SK-N-SH (cell line): ENCODE measurements at regions not wholly inside any gene's neighbourhood (a gene's known extent, or its start where the extent isn't known, plus 50 kb on each side); places are given as distances from the start of the nearest gene placed in this dataset.

Experiments
- CTCF ChIA-PET: fragments of 300-600, 350-600 bp; formaldehyde crosslinking; extraction: SDS; loops from one replicate; lab custom pipeline; 2021; lab: Yijun Ruan, JAX
- POLR2A ChIA-PET: fragments of 350-600 bp; sonication (Branson Sonifier 250); formaldehyde crosslinking; extraction: SDS; loops from one replicate; lab custom pipeline; 2020; ENCODE audit warnings: antibody characterized with exemption, inconsistent platforms; lab: Yijun Ruan, JAX
- DNase-seq: peaks from one replicate; pipeline ENCODE4 v3.0.0; 2012
- H2AFZ ChIP-seq: fragments of 200-600 bp; sonication (generic); 2 replicates; pipeline ENCODE4 v1.8.1; 2016; ENCODE audit warnings: antibody characterized with exemption, mild to moderate bottlenecking, low read depth
- H3F3A ChIP-seq: fragments of 200-600 bp; sonication (generic); replicated peaks from 2 replicates; pipeline ENCODE3; 2016; ENCODE audit warnings: antibody characterized with exemption, mild to moderate bottlenecking; ENCODE audit not compliant: insufficient read depth
- H3K27ac ChIP-seq, 2 experiments: fragments of 200-500 bp in 1 of 2; fragments of 200-600 bp in 1 of 2; sonication (Bioruptor generic) in 1 of 2; sonication (generic), shearing (Covaris generic) in 1 of 2; 2 replicates each; pipeline versions ENCODE4 v1.5.1 to v1.6.1; 2014 to 2016; ENCODE audit warnings: low read depth in 2 of 2, inconsistent platforms in 1 of 2, low read length in 1 of 2, mild to moderate bottlenecking in 1 of 2, mixed read lengths in 1 of 2
- H3K27me3 ChIP-seq: fragments of 200-600 bp; sonication (generic), shearing (Covaris generic); 2 replicates; pipeline ENCODE4 v1.6.1; 2016; ENCODE audit warnings: mixed run types; ENCODE audit not compliant: insufficient read depth
- H3K36me3 ChIP-seq, 2 experiments: fragments of 200-500 bp in 1 of 2; fragments of 200-600 bp in 1 of 2; sonication (Bioruptor generic) in 1 of 2; sonication (generic) in 1 of 2; replicated peaks in 1 of 2; 2 replicates each; pipeline versions ENCODE3 to v1.5.1; 2014 to 2016; ENCODE audit warnings: low read length in 1 of 2, mild to moderate bottlenecking in 1 of 2; ENCODE audit not compliant: insufficient read depth in 2 of 2, control insufficient read depth in 1 of 2
- H3K4me1 ChIP-seq, 2 experiments: fragments of 200-500 bp in 1 of 2; fragments of 200-600 bp in 1 of 2; sonication (Bioruptor generic) in 1 of 2; sonication (generic), shearing (Covaris generic) in 1 of 2; 2 replicates each; pipeline versions ENCODE4 v1.5.1 to v1.6.1; 2014 to 2016; ENCODE audit warnings: low read depth in 1 of 2, low read length in 1 of 2, mixed run types in 1 of 2; ENCODE audit not compliant: insufficient read depth in 2 of 2, control insufficient read depth in 1 of 2
- H3K4me2 ChIP-seq: fragments of 200-600 bp; sonication (generic), shearing (Covaris generic); 2 replicates; pipeline ENCODE4 v1.6.1; 2017; ENCODE audit warnings: mixed run types
- H3K4me3 ChIP-seq, 2 experiments: fragments of 200-500 bp in 1 of 2; fragments of 200-600 bp in 1 of 2; sonication (Bioruptor generic) in 1 of 2; sonication (generic), shearing (Covaris generic) in 1 of 2; 2 replicates each; pipeline versions ENCODE4 v1.5.1 to v1.8.1; 2014 to 2016; ENCODE audit warnings: low read depth in 2 of 2, inconsistent platforms in 1 of 2, low read length in 1 of 2, mild to moderate bottlenecking in 1 of 2, mixed read lengths in 1 of 2, moderate library complexity in 1 of 2
- H3K79me2 ChIP-seq: fragments of 200-600 bp; sonication (generic); 2 replicates; pipeline ENCODE4 v1.8.1; 2017; ENCODE audit warnings: mild to moderate bottlenecking; ENCODE audit not compliant: insufficient read depth
- H3K9ac ChIP-seq: fragments of 200-600 bp; sonication (generic); 2 replicates; pipeline ENCODE4 v1.6.1; 2017; ENCODE audit warnings: mixed run types
- H3K9me2 ChIP-seq: fragments of 200-600 bp; sonication (generic); 2 replicates; pipeline ENCODE4 v1.6.1; 2017; ENCODE audit warnings: mixed run types
- H3K9me3 ChIP-seq: fragments of 200-600 bp; sonication (generic); 2 replicates; pipeline ENCODE4 v1.6.1; 2017; ENCODE audit warnings: mixed run types, mild to moderate bottlenecking, moderate library complexity
- H4K20me1 ChIP-seq: fragments of 200-600 bp; sonication (generic); 2 replicates; pipeline ENCODE4 v1.6.1; 2017; ENCODE audit warnings: mild to moderate bottlenecking, mixed run types; ENCODE audit not compliant: insufficient read depth
- CHD2 ChIP-seq: fragments of 150-350 bp; IDR thresholded peaks from 2 replicates; pipeline ENCODE4 v1.6.1; 2018; ENCODE audit warnings: low read length; ENCODE audit not compliant: partially characterized antibody
- ELF1 ChIP-seq: IDR thresholded peaks from 2 replicates; pipeline ENCODE4 v1.4.0; 2012
- EP300 ChIP-seq, 2 experiments: IDR thresholded peaks; 2 replicates each; pipeline versions ENCODE4 v1.4.0 to v1.6.1; 2012; ENCODE audit warnings: borderline replicate concordance in 1 of 2, low read depth in 1 of 2, low read length in 1 of 2
- EZH2phosphoT487 ChIP-seq: fragments of 200-600 bp; sonication (generic); IDR thresholded peaks from 2 replicates; pipeline ENCODE4 v1.6.1; 2017; ENCODE audit warnings: low read depth, mixed run types, mild to moderate bottlenecking, antibody characterized with exemption, moderate library complexity, borderline replicate concordance
- FOXJ3 ChIP-seq: sonication (generic); formaldehyde crosslinking; IDR thresholded peaks from 2 replicates; pipeline ENCODE4 v1.5.1; 2020; ENCODE audit warnings: mild to moderate bottlenecking, missing genetic modification reagents
- GABPA ChIP-seq: IDR thresholded peaks from 2 replicates; pipeline ENCODE4 v1.4.0; 2012; ENCODE audit warnings: low read depth, mild to moderate bottlenecking
- GATA2 ChIP-seq: sonication (generic); formaldehyde crosslinking; IDR thresholded peaks from 2 replicates; pipeline ENCODE4 v1.5.0; 2020; ENCODE audit warnings: mild to moderate bottlenecking, missing genetic modification reagents
- IRF3 ChIP-seq: fragments of 150-350 bp; IDR thresholded peaks from 2 replicates; pipeline ENCODE4 v1.6.1; 2016; ENCODE audit warnings: mild to moderate bottlenecking, low read depth, low read length
- JUND ChIP-seq: IDR thresholded peaks from 2 replicates; pipeline ENCODE4 v1.4.0; 2012
- MXI1 ChIP-seq: IDR thresholded peaks from 2 replicates; pipeline ENCODE4 v1.6.1; 2012; ENCODE audit warnings: mild to moderate bottlenecking, low read depth, low read length, improper control_type of control experiment
- NFIC ChIP-seq: IDR thresholded peaks from 2 replicates; pipeline ENCODE4 v1.4.0; 2012; ENCODE audit warnings: borderline replicate concordance
- PBX3 ChIP-seq: IDR thresholded peaks from 2 replicates; pipeline ENCODE4; 2012
- POLR2AphosphoS5 ChIP-seq: IDR thresholded peaks from 2 replicates; pipeline ENCODE4 v1.6.1; 2012; ENCODE audit warnings: low read depth, low read length
- RAD21 ChIP-seq: IDR thresholded peaks from 2 replicates; pipeline ENCODE4 v1.6.1; 2012; ENCODE audit warnings: mild to moderate bottlenecking, low read length
- RCOR1 ChIP-seq: fragments of 150-350 bp; IDR thresholded peaks from 2 replicates; pipeline ENCODE4 v1.6.1; 2017; ENCODE audit warnings: antibody characterized with exemption, low read length
- RFX5 ChIP-seq: IDR thresholded peaks from 2 replicates; pipeline ENCODE4 v1.6.1; 2012; ENCODE audit warnings: mild to moderate bottlenecking, improper control_type of control experiment, low read length
- RXRA ChIP-seq: IDR thresholded peaks from 2 replicates; pipeline ENCODE4 v1.4.0; 2012; ENCODE audit warnings: low read depth, mild to moderate bottlenecking, borderline replicate concordance
- SIN3A ChIP-seq: IDR thresholded peaks from 2 replicates; pipeline ENCODE4 v1.6.1; 2012; ENCODE audit warnings: low read depth, mild to moderate bottlenecking, low read length, moderate library complexity, borderline replicate concordance
- SMC3 ChIP-seq: IDR thresholded peaks from 2 replicates; pipeline ENCODE4 v1.6.1; 2012; ENCODE audit warnings: low read depth, low read length, improper control_type of control experiment
- TEAD4 ChIP-seq: IDR thresholded peaks from 2 replicates; pipeline ENCODE4 v1.4.0; 2012; ENCODE audit warnings: mild to moderate bottlenecking, borderline replicate concordance; ENCODE audit not compliant: insufficient read depth
- USF2 ChIP-seq: fragments of 150-350 bp; IDR thresholded peaks from 2 replicates; pipeline ENCODE4 v1.6.1; 2017; ENCODE audit warnings: antibody characterized with exemption, low read length, low read depth, borderline replicate concordance
- YY1 ChIP-seq: IDR thresholded peaks from 2 replicates; pipeline ENCODE4 v1.4.0; 2012; ENCODE audit warnings: low read depth, mild to moderate bottlenecking
- ZBTB33 ChIP-seq: IDR thresholded peaks from 2 replicates; pipeline ENCODE4 v1.4.0; 2012; ENCODE audit warnings: low read depth, borderline replicate concordance
- WGBS: methylation state at CpG from one replicate; pipeline ENCODE4 v1.1.6; 2017; ENCODE audit warnings: low lambda C conversion rate; 5-methylcytosine and 5-hydroxymethylcytosine counted together

GRCh38 chr4:42331040-42331439, 66.2 kb upstream of the SHISA3 start:
- Histone ChIP-seq H3K9me3 (no peaks in the 10 kb centered on the region), H3K4me2 (no peak overlapping the region), H2AFZ (no peak overlapping the region), H3K27me3 (no peaks in the 10 kb centered on the region), H3F3A (no peaks in the 10 kb centered on the region), H3K4me1 (no peaks in the 10 kb centered on the region; a peak in 1 of 4 replicates), H3K36me3 (no peaks in the 10 kb centered on the region), H3K9ac (no peak overlapping the region), H3K27ac (no peak overlapping the region), H3K79me2 (no peaks in the 10 kb centered on the region), H3K4me3 (no peak overlapping the region), H3K9me2 (no peaks in the 10 kb centered on the region), H4K20me1 (no peaks in the 10 kb centered on the region)
- no peak for DNase-seq
- ChIA-PET POLR2A (no interaction called here), CTCF (no interaction called here)
- no peak for TF ChIP-seq RXRA
- no peak for TF ChIP-seq SIN3A
- TF ChIP-seq ELF1 = no peak
- no peak for TF ChIP-seq RFX5
- TF ChIP-seq RCOR1 = no peak
- no peak for TF ChIP-seq NFIC
- no peak for TF ChIP-seq IRF3
- TF ChIP-seq POLR2AphosphoS5 = no peak
- TF ChIP-seq USF2 = no peak
- TF ChIP-seq CHD2 = no peak
- TF ChIP-seq SMC3 = no peak
- no peak for TF ChIP-seq FOXJ3 (CRISPR knock-in tag)
- TF ChIP-seq EP300 (IDR thresholded peaks at IDR 0.05; ENCODE audit: borderline replicate concordance in 1 of 2, low read depth in 1 of 2, low read length in 1 of 2) = no peak
- TF ChIP-seq RAD21 = no peak
- 19% methylated on average over 1 of the region's 1 CpG for WGBS

GRCh38 chr4:42331914-42332368, 65.3 kb upstream of the SHISA3 start:
- Histone ChIP-seq H3K9ac (no peak overlapping the region), H4K20me1 (no peaks in the 10 kb centered on the region), H3K27ac (no peak overlapping the region), H2AFZ (peak overlapping the region; percentile 35; the same call in 1 of the 2 replicates), H3K4me2 (no peak overlapping the region), H3K27me3 (no peaks in the 10 kb centered on the region), H3K9me3 (no peaks in the 10 kb centered on the region), H3K4me1 (no peaks in the 10 kb centered on the region; a peak in 1 of 4 replicates), H3K79me2 (no peaks in the 10 kb centered on the region), H3F3A (no peaks in the 10 kb centered on the region), H3K4me3 (no peak overlapping the region), H3K9me2 (no peaks in the 10 kb centered on the region), H3K36me3 (no peaks in the 10 kb centered on the region)
- ChIA-PET CTCF (no interaction called here), POLR2A (no interaction called here)
- DNase-seq = no peak
- 50% methylated on average over 6 of the region's 6 CpGs for WGBS
- TF ChIP-seq MXI1 (no peak), RCOR1 (no peak), EZH2phosphoT487 (no peak), FOXJ3 (CRISPR knock-in tag) (no peak), ZBTB33 (no peak), GATA2 (no peak), RAD21 (no peak), SMC3 (no peak), PBX3 (no peak), USF2 (no peak), GABPA (no peak), RFX5 (no peak), JUND (no peak), EP300 (IDR thresholded peaks at IDR 0.05; ENCODE audit: borderline replicate concordance in 1 of 2, low read depth in 1 of 2, low read length in 1 of 2) (no peak), YY1 (no peak), TEAD4 (no peak), RXRA (no peak)
